ENCODE measurements at regions not wholly inside any gene's neighbourhood (a gene's known extent, or its start where the extent isn't known, plus 50 kb on each side); places are given as distances from the start of the nearest gene placed in this dataset.
"Not testable (repeated sequence)": the region's sequence is repeated elsewhere in the genome, so short reads cannot be mapped to it uniquely, and the experiment has no call there.

DNA sequence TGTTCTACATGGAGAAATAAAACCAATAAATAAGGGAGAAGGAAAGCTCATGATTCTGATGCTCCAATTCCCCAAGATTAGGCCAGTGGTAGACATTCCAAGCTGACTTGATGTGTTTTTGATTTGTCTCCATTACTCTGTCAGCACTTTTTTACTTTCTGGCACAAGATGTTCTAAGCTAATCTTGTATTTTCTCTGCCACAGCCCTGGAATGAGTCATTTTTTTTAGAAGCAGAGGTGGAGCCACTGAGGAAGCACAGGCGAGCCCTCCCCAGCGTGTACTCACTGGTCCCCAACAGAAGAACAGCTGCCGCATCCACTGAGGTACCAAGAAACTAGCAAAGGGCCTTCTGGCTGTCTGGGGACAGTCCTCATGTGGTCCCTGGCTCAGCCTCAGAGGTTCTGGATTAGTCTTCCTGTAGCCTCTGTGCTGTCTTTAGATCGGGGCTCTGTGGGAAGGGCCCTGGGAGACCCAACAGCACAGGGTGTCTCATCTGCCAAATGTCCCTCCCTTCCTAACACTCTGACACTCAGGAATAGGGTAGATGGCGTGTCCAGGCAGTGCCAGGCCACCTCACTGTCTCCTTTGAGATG, 117.9 kb upstream of the ZNF519 start:
- not testable (repeated sequence) for H3K36me3 ChIP-seq (replicated peaks; ENCODE audit: control insufficient read depth, insufficient read depth, low read length); H3K27me3 ChIP-seq (ENCODE audit: control insufficient read depth, insufficient read depth, low read length); H3K4me3 ChIP-seq (ENCODE audit: insufficient read depth, low read depth, low read length); DNase-seq

DNA sequence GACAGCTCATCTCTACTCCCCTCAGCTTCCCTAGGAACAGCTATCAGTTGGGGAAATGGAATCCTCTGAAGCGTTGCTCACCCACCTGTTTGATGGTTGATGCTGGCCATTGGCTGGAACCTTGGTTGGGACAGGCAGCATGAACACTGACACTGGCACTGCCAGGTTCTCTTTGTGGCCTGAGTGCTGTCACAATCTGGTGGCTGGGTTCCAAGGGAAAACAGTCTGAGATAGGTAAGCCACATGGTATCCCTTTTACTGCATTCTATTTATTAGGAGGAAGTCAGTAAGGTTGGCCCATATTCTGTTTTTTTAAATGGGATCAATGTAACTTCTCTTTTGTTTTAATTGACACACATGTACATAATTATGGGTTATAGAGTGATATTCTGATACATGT, 107.0 kb upstream of the ZNF519 start:
- not testable (repeated sequence) for H3K36me3 ChIP-seq (replicated peaks; ENCODE audit: control insufficient read depth, insufficient read depth, low read length); H3K4me3 ChIP-seq (ENCODE audit: insufficient read depth, low read depth, low read length); H3K27me3 ChIP-seq (ENCODE audit: control insufficient read depth, insufficient read depth, low read length); DNase-seq

DNA sequence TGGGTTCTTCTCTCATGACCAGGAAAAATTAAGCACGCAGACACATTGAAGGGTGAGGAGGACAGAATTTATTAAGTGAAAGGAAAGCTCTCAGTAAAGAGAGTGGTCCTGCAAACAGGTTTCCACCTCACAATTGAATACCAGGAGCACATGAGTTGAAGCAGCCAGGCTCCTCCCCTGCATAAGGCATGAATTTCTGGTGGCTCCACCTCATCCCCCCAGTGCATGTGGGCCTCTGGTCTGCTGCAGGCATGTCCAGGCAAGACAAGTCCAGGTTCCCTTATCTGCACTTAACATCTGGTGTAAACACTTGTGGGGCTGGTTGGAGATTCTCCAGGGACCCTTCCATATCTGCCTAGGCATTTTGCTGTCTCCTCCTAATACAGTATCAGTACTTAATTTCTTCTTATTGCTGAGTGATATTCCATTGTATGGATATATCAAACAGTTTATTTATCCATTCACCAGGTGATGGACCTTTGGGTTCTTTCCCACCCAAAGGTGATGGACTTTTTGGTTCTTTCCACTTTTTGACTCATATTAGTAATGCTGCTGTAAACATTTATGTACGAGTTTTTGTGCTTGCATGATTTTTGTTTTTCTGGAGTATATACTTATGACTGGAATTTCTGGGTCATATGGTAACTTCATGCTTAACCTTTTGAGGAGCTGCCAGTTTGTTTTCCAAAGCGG, 104.3 kb upstream of the ZNF519 start:
- not testable (repeated sequence) for DNase-seq; H3K27me3 ChIP-seq (ENCODE audit: control insufficient read depth, insufficient read depth, low read length); H3K36me3 ChIP-seq (replicated peaks; ENCODE audit: control insufficient read depth, insufficient read depth, low read length); H3K4me3 ChIP-seq (ENCODE audit: insufficient read depth, low read depth, low read length)

DNA sequence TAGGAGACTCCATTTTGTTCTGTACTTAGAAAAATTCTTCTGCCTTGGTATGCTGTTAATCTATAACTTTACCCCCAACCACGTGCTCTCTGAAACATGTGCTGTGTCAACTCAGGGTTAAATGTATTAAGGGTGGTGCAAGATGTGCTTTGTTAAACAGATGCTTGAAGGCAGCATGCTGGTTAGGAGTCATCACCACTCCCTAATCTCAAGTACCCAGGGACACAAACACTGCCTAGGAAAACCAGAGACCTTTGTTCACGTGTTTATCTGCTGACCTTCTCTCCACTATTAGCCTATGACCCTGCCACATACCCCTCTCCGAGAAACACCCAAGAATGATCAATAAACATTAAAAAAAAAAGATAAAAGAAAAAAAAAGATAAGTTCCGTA, 93.0 kb upstream of the ZNF519 start:
- H3K27me3 ChIP-seq (ENCODE audit: control insufficient read depth, insufficient read depth, low read length); DNase-seq; H3K4me3 ChIP-seq (ENCODE audit: insufficient read depth, low read depth, low read length); H3K36me3 ChIP-seq (replicated peaks; ENCODE audit: control insufficient read depth, insufficient read depth, low read length): not testable (repeated sequence)

DNA sequence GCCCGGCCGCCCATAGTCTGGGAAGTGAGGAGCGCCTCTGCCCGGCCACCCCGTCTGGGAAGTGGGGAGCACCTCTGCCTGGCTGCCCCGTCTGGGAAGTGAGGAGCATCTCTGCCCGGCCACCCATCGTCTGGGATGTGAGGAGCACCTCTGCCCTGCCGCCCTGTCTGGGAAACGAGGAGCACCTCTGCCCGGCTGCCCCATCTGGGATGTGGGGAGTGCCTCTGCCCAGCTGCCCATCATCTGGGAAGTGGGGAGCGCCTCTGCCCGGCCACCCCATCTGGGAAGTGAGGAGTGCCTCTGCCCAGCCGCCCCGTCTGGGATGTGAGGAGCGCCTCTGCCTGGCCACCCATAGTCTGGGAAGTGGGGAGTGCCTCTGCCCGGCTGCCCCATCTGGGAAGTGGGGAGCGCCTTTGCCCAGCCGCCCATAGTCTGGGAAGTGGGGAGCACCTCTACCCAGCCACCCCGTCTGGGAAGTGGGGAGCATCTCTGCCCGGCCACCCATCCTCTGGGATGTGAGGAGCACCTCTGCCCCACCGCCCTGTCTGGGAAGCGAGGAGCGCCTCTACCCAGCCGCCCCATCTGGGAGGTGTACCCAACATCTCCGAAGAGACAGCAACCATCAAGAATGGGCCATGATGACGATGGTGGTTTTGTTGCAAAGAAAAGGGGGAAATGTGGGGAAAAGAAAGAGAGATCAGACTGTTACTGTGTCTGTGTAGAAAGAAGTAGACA, 92.5 kb upstream of the ZNF519 start:
- H3K27me3 ChIP-seq (ENCODE audit: control insufficient read depth, insufficient read depth, low read length); DNase-seq; H3K4me3 ChIP-seq (ENCODE audit: insufficient read depth, low read depth, low read length); H3K36me3 ChIP-seq (replicated peaks; ENCODE audit: control insufficient read depth, insufficient read depth, low read length): not testable (repeated sequence)

DNA sequence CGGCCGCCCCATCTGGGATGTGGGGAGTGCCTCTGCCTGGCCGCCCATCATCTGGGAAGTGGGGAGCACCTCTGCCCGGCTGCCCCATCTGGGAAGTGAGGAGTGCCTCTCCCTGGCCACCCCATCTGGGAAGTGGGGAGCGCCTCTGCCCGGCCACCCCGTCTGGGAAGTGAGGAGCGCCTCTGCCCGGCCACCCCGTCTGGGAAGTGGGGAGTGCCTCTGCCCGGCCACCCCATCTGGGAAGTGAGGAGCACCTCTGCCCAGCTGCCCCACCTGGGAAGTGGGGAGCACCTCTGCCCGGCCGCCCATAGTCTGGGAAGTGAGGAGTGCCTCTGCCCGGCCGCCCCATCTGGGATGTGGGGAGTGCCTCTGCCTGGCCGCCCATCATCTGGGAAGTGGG, 91.7 kb upstream of the ZNF519 start:
- H3K36me3 ChIP-seq (replicated peaks; ENCODE audit: control insufficient read depth, insufficient read depth, low read length); H3K4me3 ChIP-seq (ENCODE audit: insufficient read depth, low read depth, low read length); DNase-seq; H3K27me3 ChIP-seq (ENCODE audit: control insufficient read depth, insufficient read depth, low read length): not testable (repeated sequence)

DNA sequence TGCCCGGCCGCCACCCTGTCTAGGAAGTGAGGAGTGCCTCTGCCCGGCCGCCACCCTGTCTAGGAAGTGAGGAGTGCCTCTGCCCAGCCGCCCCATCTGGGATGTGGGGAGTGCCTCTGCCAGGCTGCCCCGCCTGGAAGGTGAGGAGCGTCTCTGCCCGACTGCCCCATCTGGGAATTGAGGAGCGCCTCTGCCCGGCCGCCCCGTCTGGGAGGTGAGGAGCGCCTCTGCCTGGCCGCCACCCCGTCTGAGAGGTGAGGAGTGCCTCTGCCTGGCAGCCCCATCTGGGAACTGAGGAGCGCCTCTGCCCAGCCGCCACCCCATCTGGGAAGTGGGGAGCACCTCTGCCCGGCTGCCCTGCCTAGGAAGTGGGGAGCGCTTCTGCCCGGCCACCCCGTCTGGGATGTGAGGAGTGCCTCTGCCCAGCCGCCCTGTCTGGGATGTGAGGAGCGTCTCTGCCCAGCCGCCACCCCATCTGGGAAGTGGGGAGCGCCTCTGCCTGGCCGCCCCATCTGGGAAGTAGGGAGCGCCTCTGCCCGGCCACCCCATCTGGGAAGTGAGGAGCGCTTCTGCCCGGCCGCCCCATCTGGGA, 91.1 kb upstream of the ZNF519 start:
- H3K27me3 ChIP-seq (ENCODE audit: control insufficient read depth, insufficient read depth, low read length); H3K36me3 ChIP-seq (replicated peaks; ENCODE audit: control insufficient read depth, insufficient read depth, low read length); H3K4me3 ChIP-seq (ENCODE audit: insufficient read depth, low read depth, low read length); DNase-seq: not testable (repeated sequence)

DNA sequence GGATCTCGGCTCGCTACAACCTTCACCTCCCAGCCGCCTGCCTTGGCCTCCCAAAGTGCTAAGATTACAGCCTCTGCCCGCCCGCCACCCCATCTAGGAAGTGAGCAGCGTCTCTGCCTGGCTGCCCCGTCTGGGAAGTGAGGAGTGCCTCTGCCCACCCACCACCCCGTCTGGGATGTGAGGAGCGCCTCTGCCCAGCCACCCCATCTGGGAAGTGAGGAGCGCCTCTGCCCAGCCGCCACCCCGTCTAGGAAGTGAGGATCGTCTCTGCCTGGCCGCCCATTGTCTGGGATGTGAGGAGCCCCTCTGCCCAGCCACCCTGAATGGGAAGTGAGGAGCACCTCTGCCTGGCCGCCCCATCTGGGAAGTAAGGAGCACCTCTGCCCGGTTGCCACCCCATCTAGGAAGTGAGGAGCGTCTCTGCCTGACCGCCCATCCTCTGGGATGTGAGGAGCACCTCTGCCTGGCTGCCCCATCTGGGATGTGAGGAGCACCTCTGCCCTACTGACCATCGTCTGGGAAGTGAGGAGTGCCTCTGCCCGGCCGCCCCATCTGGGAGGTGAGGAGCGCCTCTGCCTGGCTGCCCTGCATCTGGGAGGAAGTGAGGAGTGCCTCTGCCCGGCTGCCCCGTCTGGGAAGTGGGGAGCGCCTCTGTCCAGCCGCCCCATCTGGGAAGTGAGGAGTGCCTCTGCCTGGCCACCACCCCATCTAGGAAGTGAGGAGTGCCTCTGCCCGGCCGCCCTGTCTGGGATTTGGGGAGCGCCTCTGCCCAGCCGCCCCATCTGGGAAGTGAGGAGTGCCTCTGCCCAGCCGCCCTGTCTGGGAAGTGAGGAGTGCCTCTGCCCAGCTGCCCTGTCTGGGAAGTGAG, 90.4 kb upstream of the ZNF519 start:
- not testable (repeated sequence) for DNase-seq; H3K36me3 ChIP-seq (replicated peaks; ENCODE audit: control insufficient read depth, insufficient read depth, low read length)

DNA sequence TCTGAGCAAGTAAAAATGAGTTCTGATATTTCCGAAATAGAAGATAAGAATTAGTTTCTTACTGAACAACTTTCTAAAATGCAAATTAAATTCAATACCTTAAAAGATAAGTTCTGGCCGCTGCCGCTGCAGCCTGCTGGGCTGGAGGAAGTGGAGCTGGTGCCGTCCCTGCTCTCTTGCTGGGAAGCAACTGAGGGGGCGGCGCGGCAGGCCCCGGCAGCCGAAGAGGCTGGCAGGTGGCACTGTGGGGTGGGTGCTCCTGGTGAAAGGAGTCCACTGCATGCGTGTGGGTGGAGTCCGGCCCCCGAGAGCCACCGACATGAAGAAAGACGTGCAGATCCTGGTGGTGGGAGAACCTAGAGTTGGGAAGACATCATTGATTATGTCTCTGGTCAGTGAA, 89.5 kb upstream of the ZNF519 start:
- Histone ChIP-seq H3K27me3 (ENCODE audit: control insufficient read depth, insufficient read depth, low read length) (no peaks in the 10 kb centered on the region), H3K4me3 (ENCODE audit: insufficient read depth, low read depth, low read length) (no peak overlapping the region), H3K36me3 (replicated peaks; ENCODE audit: control insufficient read depth, insufficient read depth, low read length) (no peaks in the 10 kb centered on the region)
- DNase-seq: peak; percentile 2

More for the DNA sequence above, 90.4 kb upstream of the ZNF519 start:
- not testable (repeated sequence) for H3K27me3 ChIP-seq (ENCODE audit: control insufficient read depth, insufficient read depth, low read length); H3K4me3 ChIP-seq (ENCODE audit: insufficient read depth, low read depth, low read length)

DNA sequence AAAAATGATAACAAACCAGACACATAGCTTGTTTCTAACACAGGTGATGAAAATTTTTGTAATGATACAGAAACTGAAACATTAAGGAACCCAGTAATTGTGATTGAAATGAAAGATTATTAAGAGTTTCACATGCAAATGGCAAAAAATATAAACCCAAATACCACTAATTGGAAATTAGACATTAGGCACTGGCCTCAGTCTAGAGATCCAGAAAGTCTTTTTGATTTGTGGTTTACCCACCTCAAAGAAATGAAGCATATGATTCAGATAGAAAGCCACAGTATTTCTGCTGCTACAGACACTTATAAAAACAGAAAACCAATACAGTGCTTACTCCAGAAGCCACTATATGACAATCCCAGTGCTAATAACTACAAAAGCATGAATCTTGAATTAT, 83.7 kb upstream of the ZNF519 start:
- not testable (repeated sequence) for H3K4me3 ChIP-seq (ENCODE audit: insufficient read depth, low read depth, low read length); DNase-seq; H3K36me3 ChIP-seq (replicated peaks; ENCODE audit: control insufficient read depth, insufficient read depth, low read length); H3K27me3 ChIP-seq (ENCODE audit: control insufficient read depth, insufficient read depth, low read length)

DNA sequence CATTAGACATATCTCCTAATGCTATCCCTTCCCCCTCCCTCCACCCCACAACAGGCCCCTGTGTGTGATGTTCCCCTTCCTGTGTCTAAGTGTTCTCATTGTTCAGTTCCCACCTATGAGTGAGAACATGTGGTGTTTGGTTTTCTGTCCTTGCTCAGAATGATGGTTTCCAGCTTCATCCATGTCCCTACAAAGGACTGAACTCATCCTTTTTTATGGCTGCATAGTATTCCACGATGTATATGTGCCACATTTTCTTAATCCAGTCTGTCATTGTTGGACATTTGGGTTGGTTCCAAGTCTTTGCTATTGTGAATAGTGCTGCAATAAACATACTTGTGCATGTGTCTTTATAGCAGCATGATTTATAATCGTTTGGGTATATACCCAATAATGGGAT, 71.2 kb upstream of the ZNF519 start:
- not testable (repeated sequence) for H3K27me3 ChIP-seq (ENCODE audit: control insufficient read depth, insufficient read depth, low read length); H3K36me3 ChIP-seq (replicated peaks; ENCODE audit: control insufficient read depth, insufficient read depth, low read length); H3K4me3 ChIP-seq (ENCODE audit: insufficient read depth, low read depth, low read length); DNase-seq

DNA sequence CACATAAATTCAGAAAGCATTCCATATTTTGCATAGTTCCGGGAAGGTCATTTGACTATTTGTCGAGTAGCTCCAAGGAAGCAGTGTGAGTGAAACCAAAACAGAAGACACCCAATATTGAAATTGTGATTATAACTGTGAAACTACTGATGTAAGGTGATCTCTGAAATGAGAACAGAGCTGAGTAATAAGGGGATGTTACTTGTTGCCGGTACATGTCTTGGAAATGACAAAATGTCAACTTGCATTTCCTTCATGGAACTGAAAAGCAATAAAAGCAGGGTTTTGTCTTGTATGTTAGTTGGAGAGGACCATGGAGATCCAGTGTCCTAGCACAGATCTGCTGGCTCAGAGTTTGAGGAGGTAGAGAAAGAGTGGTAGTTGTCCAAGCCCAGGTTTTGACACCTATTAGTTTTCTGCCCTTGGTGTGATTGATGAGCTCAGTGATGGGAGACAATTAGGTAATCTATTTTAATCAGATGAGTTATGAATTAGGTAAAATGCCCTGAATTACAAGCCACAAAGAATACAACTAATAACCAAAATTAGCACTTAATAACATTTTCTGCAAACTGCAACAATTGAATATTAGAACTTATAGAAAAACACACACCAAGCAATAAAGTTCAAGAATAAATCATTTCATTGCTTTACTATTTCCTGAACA, 58.7 kb upstream of the ZNF519 start:
- DNase-seq; H3K27me3 ChIP-seq (ENCODE audit: control insufficient read depth, insufficient read depth, low read length); H3K36me3 ChIP-seq (replicated peaks; ENCODE audit: control insufficient read depth, insufficient read depth, low read length); H3K4me3 ChIP-seq (ENCODE audit: insufficient read depth, low read depth, low read length): not testable (repeated sequence)

DNA sequence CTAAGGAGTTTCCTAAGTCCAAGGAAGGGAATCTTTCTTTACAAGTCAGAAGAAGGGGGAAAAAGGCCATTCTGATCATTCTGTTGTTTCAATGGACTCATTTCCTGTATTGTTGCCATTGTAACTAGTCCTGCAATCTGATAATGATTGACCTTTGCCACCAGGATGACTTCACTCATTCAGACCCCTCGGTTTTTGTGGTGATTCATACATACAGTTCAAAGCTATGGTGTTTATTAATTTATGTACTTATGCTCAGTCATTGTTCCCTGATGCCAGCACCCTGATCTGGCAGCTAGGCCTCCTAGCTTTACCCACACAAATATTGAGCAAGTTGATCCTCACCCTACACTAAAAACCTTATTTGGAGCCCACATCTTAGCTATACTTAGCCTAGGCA, 57.6 kb upstream of the ZNF519 start:
- Histone ChIP-seq H3K27me3 (ENCODE audit: control insufficient read depth, insufficient read depth, low read length) (no peaks in the 10 kb centered on the region), H3K4me3 (ENCODE audit: insufficient read depth, low read depth, low read length) (no peak overlapping the region), H3K36me3 (replicated peaks; ENCODE audit: control insufficient read depth, insufficient read depth, low read length) (no peaks in the 10 kb centered on the region)
- no peak for DNase-seq

Measured in H7 (cell line).